ENCODE measurements at regions not wholly inside any gene's neighbourhood (a gene's known extent, or its start where the extent isn't known, plus 50 kb on each side); places are given as distances from the start of the nearest gene placed in this dataset.
"Not testable (repeated sequence)": the region's sequence is repeated elsewhere in the genome, so short reads cannot be mapped to it uniquely, and the experiment has no call there.

GRCh38 chr6:134605034-134605433, 287.1 kb upstream of the SGK1 start:
- no peak for DNase-seq (ENCODE audit: low read depth)

DNA sequence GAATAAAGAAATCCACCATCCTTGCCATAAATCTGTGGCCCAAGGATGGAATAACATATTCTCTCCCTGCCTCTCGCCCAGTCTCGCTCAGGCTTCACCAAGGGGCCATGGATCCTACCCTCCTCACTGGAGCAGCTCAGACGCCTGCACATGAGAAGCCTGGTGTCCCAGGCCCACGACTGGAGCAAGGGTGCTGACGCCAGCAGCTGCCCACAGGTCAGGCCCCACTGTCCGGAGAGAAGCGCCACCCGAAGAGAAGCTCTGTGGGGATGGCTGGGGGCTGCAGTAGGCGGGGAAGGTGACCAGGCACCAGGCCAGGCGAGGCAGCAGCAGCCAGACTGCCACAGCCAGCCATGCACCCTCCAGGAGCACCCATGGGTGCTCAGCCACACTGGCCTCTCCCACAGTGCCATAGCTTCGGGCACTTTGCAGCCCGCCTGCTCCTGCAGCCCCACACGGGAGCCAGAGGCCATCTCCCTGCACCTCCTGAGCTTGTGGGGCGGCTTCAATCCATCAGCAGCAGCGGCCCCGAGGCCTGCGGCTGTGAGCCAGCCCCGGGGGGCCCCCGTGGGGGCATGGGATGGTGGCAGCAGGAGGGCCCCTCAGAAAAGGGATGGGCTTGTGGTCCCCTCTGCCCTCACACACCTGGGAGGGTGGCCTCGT, 286.2 kb upstream of the SGK1 start:
- DNase-seq (ENCODE audit: low read depth), result no peak

DNA sequence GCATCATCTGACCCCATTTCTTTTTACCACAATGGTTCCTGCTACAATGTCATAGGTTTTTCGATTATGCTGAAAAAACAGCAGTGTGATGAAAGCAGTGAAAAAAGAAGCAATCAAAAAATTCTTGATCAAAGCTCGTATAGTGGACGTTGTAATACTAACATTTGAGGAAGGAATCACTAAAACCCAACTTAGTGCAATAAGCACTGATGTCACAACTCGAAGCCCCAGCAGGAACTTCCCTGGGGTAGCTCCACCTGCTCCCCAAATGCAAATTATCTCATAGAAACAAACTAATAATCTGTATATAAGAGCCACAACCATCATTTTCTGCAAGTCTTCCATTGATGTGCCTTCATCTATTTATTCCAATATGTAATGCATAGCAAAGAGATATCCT, 285.6 kb upstream of the SGK1 start:
- no peak for DNase-seq (ENCODE audit: low read depth)

DNA sequence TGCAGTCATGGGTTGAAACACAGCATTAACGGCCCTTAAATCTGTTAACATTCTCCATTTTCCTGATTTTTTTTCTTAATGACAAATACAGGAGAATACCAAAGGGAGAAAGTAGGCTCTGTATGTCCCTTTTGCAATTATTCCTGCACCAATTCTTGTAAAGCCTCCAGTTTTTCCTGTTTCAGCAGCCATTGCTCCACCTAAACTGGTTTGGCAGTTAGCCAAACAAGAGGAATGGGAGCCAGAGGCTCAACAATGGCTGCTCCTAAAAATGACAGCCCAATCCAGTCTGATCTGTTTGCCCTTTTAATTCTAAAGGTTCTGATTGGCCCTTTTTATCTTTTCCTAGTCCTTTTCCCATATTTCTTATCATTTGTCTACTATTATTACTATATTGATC, 284.2 kb upstream of the SGK1 start:
- no peak for DNase-seq (ENCODE audit: low read depth)

GRCh38 chr6:134600671-134601070, 282.8 kb upstream of the SGK1 start:
- no peak for DNase-seq (ENCODE audit: low read depth)

DNA sequence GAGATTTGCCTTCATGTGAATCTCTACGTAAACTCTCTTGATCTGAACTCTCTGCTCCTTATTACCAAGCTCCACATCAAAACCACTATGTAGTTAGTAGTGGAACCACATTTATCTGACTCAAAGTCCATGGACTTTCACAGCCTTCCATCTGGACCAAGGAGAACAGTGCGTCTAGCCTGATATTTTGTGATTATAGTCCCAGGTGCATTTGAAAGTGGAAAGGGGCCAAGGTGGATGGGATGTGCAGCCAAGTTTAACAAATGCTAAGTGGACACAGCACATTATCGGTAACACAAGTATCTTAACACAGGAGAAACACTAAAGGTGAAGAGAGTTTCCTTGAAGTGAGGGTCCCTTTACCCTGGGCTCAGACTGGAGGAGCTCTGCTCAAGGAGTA, 281.2 kb upstream of the SGK1 start:
- no peak for DNase-seq (ENCODE audit: low read depth)

GRCh38 chr6:134596191-134596590, 278.3 kb upstream of the SGK1 start:
- no peak for DNase-seq (ENCODE audit: low read depth)

- DNase-seq (ENCODE audit: low read depth), result no peak
Observed at GRCh38 chr6:134594881-134595280, 277.0 kb upstream of the SGK1 start.

GRCh38 chr6:134593887-134594286, 276.0 kb upstream of the SGK1 start:
- no peak for DNase-seq (ENCODE audit: low read depth)

DNA sequence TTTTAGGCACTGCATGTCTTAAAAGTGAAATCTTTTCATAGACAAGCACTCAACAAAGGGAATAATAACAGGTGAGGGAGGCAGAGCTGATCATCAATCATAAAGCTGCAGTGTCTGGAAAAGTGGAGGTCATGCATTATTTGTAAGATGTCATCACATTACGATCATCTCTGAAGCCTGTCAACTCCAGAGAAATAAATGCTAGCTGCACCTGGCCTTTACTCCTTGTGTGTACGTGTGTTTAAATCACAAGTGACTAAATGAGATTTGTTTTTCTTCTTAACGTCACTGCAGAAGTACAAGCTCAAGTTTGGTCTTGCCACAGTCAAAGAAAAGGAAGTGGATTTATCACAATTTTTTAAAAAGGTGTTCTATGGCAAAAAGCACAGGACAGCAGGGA, 275.5 kb upstream of the SGK1 start:
- no peak for DNase-seq (ENCODE audit: low read depth)

- no peak for DNase-seq (ENCODE audit: low read depth)
Observed at GRCh38 chr6:134593024-134593423, 275.1 kb upstream of the SGK1 start.

- DNase-seq (ENCODE audit: low read depth), result no peak
Observed at GRCh38 chr6:134590449-134590848, 272.5 kb upstream of the SGK1 start.

DNA sequence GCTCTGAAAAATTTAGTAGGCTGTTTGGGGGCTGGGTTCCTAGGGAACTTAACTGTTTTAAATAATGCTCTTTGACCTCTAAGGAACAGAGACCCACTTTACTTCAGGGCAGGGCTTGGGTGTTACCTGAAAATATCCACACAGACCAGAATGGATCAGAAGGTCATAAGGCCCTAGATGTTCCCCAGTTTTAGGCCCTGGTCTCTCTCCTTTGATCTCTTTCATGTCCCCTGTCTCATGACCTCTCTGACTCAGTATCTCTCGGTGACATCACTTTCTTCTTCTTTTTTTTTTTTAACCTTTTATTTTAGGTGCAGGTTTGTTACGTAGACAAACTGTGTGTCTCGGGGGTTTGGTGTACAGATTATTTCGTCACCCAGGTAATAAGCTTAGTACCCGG, 272.1 kb upstream of the SGK1 start:
- no peak for DNase-seq (ENCODE audit: low read depth)

DNA sequence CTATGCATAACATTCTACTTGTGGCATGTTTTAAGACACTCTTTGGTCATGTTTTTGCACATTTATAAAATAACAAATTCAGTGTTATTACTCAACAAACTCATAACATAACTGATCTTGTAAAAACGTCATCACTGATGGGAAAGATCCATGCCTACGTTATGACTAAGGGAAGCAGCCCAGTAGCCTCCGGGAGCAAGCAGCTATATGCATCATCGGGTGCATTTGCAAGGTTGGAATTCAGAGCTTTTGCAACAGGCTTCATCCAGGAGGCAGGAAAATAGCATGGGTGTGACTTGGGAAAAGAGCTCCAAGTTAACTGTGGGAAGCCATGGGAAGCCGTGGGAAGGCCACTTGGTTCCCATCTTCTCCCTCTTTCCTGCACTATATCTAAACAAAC, 271.6 kb upstream of the SGK1 start:
- DNase-seq (ENCODE audit: low read depth), result no peak

DNA sequence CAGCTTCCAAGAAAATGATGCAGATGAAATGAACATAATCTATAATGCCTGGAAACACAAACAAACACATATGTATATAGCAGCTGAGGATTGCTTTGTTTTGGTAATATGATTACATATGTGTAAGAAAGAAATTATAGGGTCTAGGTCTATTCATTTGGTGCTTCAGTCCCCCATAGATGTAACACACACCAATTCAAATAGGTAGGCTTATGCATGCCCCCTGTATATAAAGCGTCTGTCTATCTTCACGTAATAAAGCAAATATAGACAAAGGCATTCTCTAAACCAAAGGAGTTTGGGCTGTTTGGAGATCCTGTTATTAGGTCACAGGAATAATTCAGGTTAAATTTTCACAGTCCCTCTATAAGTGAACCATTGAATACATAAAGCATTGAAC, 270.4 kb upstream of the SGK1 start:
- no peak for DNase-seq (ENCODE audit: low read depth)

- DNase-seq (ENCODE audit: low read depth), result no peak
Observed at GRCh38 chr6:134585517-134585873, 267.6 kb upstream of the SGK1 start.

DNA sequence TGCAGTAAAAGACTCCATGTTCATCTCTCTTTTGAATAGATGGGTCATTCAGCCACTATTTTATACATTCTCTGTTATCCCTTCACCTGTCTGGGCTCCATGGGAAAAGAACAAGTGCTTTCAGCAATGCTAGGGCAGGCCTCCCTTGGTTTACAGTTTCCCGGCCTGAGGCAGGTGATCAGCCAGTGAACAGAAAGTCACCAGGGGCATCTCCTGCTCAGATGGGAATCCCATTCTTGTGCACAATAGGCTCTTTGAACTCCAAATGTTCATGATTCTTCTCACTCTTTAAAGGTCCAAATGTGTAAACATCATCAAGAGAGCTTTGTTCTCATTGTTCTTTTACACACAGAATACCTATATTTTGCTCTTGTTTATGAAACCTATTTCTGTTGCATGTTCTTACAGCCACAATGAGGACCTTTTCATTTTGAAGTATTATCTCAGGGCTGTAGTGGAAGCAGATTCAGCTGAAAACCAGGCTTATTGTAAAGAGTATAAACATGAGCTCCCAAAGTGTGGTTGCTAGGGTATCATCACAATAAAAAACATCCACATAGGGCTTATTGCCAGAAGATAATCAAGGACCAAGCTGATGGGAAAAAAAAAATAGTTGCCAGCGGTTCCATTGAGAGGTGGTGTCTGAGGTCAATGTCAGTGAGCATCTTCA, 267.1 kb upstream of the SGK1 start:
- DNase-seq (ENCODE audit: low read depth), result no peak

DNA sequence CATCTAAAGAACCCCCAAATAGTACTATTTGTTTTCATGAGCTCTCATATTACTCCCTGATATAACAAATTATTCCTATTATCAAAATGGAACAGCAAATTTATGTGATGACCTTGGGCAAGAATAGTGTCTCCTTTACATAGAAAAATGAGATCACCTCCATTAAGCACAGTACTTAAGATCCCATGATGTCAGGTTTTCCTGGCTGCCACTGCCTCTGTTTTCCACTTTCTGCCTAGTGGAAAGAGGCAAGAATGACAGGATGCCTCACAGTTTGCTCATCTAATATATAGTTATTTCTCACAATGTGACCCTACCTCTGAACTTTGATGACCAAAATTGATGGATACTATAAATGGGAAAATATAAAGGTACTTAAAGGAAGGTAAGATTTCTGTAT, 260.1 kb upstream of the SGK1 start:
- DNase-seq (ENCODE audit: low read depth), result no peak

GRCh38 chr6:134575221-134575620, 257.3 kb upstream of the SGK1 start:
- DNase-seq (ENCODE audit: low read depth), result no peak

- DNase-seq (ENCODE audit: low read depth), result no peak
Observed at GRCh38 chr6:134574491-134574890, 256.6 kb upstream of the SGK1 start.

DNA sequence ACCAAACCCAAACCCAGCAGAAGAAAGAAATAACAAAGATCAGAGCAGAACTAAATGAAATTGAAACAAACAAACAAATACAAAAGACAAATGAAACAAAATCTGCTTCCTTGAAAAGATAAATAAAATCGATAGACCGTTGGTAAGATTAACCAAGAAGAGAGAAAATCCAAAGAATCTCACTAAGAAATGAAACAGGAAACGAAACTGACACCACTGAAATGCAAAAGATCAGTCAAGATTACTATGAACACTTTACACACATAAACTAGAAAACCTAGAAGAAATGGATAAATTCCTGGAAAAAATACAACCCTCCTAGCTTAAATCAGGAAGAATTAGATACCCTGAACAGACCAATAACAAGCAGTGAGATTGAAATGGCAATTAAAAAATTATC, 252.1 kb upstream of the SGK1 start:
- DNase-seq (ENCODE audit: low read depth), result not testable (repeated sequence)

DNA sequence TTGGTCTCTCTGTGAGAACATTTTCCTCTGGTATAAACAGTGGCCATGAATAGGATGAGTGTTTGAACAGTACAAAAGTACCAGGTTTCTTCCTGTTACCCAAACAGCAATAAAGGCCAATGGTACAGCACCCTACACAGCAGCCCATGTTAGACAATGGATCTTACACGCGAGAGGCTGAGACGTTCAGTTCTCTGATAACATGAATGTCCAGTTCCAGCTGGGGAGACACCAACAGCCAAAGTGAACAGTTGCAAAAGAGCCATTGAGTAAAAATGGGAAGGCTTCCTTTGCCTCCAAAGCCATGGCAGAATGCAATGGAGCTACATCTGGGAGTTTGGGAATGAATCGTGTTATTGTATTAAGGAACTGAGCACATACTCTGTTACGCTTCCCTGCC, 246.8 kb upstream of the SGK1 start:
- no peak for DNase-seq (ENCODE audit: low read depth)

DNA sequence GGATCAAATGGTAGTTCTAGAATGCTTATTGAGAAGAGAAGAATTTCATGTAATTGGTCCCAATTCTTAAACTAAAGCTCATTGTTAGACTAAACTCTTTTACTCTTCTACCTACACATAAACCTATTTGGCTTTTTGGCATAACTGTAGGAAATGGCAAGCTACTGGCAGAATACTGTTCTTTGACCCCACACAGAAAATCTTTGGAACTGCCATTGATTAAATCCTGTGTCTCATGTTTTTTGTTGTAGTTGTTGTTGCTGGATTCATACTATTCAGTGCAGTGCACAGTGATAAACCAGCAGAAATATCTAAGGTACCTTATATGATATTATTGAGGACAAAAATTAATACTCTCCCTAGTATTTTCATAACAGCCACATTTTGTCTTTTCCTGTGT, 242.1 kb upstream of the SGK1 start:
- DNase-seq (ENCODE audit: low read depth), result no peak

- DNase-seq (ENCODE audit: low read depth), result no peak
Observed at GRCh38 chr6:134557509-134557908, 239.6 kb upstream of the SGK1 start.

Data from stimulated activated CD8-positive, alpha-beta memory T cell treated with anti-CD3 and anti-CD28 coated beads, Interleukin-12 subunit alpha, Interleukin-12 subunit beta, amount 100 ng/mL, for 1 hour (primary cell).